ENCODE measurements at regions not wholly inside any gene's neighbourhood (a gene's known extent, or its start where the extent isn't known, plus 50 kb on each side); places are given as distances from the start of the nearest gene placed in this dataset.
"Not testable (repeated sequence)": the region's sequence is repeated elsewhere in the genome, so short reads cannot be mapped to it uniquely, and the experiment has no call there.

- DNase-seq (ENCODE audit: low read depth, low spot score) = no peak
- H3K27ac ChIP-seq = no peak overlapping the region
Measured at GRCh38 chr10:100637785-100638184, 102.0 kb downstream of the HIF1AN start.

GRCh38 chr10:100638969-100639368, 103.2 kb downstream of the HIF1AN start:
- not testable (repeated sequence) for H3K27ac ChIP-seq; DNase-seq (ENCODE audit: low read depth, low spot score)

DNA sequence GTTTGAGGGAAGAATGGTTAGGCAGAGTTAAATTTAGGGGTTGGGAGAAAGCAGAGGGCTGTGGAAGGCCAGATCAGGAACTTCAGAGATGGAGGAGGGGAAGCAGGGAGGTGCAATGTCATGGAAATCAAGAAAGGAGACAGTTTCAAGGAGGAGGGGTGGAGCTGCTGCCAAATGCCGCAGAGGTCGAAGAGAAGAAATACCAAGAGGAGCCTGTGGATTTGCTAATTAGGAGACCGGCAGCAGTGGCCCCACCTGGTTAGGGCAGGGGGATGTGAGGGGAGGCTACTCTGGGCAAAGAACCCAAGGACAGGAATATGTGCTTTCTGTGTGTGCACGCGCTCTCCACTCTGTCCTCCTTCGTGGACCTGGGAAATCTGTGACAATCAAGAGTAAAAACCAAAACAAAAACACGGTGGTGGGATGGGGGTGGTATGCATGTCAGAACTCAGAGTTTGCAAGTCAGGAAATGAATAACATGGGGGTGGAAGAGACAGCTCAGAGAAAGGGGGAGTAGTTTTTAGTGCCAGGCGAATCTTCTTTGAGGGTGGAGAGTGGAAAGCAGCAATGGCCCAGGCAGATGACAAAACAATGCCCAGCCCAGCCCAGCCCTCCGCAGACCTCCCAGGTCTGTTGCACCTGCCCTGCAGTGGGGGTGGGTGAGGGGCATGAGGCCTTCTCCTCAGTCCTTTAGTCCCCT, 102.9 kb upstream of the PAX2 start:
- no peak for DNase-seq (ENCODE audit: low read depth, low spot score)
- H3K27ac ChIP-seq = no peak overlapping the region

- no peak for DNase-seq (ENCODE audit: low read depth, low spot score)
- H3K27ac ChIP-seq = no peak overlapping the region
Measured at GRCh38 chr10:100645091-100645490, 100.3 kb upstream of the PAX2 start.

GRCh38 chr10:100645613-100646392, 99.6 kb upstream of the PAX2 start:
- DNase-seq (ENCODE audit: low read depth, low spot score) = no peak
- no peak overlapping the region for H3K27ac ChIP-seq

GRCh38 chr10:100647928-100648327, 97.5 kb upstream of the PAX2 start:
- DNase-seq (ENCODE audit: low read depth, low spot score) = no peak
- H3K27ac ChIP-seq = no peak overlapping the region

GRCh38 chr10:100650693-100651092, 94.7 kb upstream of the PAX2 start:
- H3K27ac ChIP-seq = no peak overlapping the region
- no peak for DNase-seq (ENCODE audit: low read depth, low spot score)

- not testable (repeated sequence) for H3K27ac ChIP-seq; DNase-seq (ENCODE audit: low read depth, low spot score)
Measured at GRCh38 chr10:100651099-100651498, 94.3 kb upstream of the PAX2 start.

DNA sequence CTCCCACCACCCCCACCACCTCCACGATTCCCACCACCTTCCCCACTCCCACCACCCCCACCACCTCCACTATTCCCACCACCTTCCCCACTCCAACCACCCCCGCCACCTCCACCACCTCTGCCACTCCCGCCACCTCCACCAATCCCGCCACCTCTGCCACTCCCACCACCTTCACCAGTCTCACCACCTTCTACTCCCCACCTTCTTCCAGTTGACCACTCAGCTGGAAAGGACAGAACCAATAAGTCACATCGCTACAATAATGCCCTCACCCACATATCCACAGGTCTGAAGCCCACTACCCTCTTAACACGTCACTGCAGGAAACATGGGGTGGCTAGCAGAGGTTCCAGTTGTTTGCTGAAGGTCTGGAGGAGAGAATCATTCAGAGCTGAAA, 93.5 kb upstream of the PAX2 start:
- DNase-seq (ENCODE audit: low read depth, low spot score) = no peak
- H3K27ac ChIP-seq = no peak overlapping the region

- H3K27ac ChIP-seq = no peak overlapping the region
- DNase-seq (ENCODE audit: low read depth, low spot score) = no peak
Measured at GRCh38 chr10:100652406-100653135, 92.8 kb upstream of the PAX2 start.

GRCh38 chr10:100653238-100653956, 92.0 kb upstream of the PAX2 start:
- no peak for DNase-seq (ENCODE audit: low read depth, low spot score)
- no peak overlapping the region for H3K27ac ChIP-seq

- no peak for DNase-seq (ENCODE audit: low read depth, low spot score)
- no peak overlapping the region for H3K27ac ChIP-seq
Measured at GRCh38 chr10:100653957-100654781, 91.2 kb upstream of the PAX2 start.

DNA sequence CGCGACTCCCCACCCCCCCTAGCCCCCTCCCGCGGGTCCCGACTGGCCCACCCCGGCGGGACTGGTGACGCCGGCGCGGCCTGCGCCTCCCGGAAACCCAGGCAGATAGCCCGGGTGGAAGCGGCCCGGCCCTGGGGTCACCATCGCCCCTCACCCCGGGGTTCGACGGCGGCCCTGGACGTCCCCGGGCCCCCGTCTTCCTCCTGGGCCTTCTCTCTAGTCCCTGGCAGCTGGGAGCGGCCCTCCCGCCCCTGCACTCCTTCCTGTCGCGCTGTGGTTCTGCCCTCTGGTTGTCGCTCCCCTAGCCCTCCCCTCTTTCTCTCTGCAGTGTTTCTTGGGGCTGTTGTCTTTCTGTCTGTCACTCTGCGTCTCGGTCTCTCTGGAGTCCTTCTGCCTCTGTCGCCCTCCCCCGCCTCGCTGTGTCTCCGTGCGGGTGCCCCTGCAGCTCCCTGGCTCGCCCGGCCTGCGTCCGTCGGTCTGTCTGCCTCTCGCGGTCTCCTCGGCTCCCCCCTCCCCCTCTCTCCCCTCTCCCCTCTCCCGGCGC, 90.5 kb upstream of the PAX2 start:
- DNase-seq (ENCODE audit: low read depth, low spot score) = no peak
- no peak overlapping the region for H3K27ac ChIP-seq

DNA sequence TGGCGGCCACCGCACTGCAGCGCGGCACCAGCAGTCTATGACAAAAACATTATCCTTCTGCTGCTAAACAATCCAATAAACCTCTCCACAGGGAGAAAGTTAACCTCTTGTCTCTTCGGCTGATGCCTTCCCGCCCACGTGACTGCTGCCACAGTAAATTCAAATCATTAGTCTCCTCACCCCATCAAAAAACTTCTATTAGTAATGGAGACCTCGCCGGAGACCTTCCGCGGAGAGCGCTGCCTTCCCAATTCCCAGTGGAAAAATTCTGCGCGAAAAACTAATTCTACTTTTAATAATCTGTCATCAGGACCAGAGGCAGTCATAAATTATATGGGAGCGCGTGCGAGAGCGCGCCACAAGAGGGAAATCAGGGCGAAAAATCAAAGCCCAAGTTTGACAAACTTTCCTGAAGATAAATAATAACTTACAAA, 90.0 kb upstream of the PAX2 start:
- DNase-seq (ENCODE audit: low read depth, low spot score) = no peak
- no peak overlapping the region for H3K27ac ChIP-seq

DNA sequence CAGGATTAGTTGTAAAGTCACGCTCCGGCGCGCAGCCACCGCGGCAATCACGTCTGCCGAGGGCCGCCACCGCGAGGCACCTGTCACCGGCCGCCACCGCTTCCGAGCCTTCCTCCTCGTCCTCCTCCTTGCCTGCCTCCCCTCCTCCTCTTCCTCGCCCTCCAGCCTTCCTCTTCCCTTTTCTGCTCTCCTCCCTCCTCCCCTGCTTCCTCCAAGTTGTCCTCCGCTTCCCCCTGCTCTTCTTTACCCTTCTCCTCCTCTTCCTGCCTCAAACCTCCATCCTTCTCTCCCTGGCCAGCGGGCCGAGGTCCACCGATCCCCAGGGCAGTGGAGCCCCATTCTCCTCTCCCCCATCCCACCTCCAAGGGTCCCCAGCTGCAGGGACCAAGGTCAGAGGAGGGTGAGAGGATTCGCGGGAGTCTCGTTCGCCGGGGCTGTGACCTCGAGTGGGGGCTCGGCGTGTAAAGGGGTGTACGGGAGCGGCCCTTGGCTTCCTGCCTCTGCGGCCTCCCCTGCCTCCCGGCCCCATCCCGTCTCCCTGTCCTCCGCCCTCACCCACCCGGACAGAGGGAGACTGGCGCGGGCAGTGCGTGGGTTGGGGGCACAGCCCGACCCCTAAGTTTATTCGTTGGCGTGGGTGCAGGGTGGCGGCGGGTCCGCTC, 89.5 kb upstream of the PAX2 start:
- no peak overlapping the region for H3K27ac ChIP-seq
- no peak for DNase-seq (ENCODE audit: low read depth, low spot score)

DNA sequence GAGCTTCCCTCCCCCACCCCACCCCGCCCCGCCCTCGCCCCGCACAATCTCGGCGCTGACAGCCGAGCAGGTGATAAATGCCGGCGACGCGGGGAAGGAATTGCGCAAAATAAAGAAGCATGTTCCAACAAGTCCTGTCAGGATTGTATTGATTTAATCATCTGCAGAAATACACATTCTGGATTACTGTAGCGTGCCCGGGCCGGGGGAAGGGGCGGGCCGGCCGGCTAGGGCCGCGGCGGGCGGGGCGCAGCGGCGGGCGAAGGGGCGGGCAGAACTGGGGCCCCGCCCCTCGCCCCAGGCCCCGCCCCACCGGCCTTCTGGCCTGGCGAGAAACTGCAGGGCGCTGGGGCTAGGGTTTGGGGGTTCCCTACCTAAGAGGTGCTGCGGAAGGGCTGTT, 88.9 kb upstream of the PAX2 start:
- no peak overlapping the region for H3K27ac ChIP-seq
- DNase-seq (ENCODE audit: low read depth, low spot score) = peak; percentile 36

DNA sequence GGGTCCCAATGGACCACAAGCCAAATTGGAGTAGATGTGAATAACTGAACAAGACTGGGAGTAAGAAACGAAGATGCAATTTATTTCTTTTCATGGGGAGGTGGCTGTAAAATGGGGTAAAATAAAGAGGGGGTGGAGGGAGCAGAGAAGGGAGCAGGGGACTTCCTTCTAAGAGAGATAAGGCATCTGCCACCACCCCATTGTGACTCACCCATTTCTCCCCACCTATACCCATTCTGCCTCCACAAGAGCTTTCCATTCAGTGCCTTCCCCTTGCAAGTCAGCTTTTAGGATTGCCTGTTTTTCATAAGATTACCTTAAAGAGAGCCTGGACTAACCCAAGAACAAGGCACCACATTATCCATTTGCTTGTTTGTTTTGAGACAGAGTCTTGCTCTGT, 87.1 kb upstream of the PAX2 start:
- no peak for DNase-seq (ENCODE audit: low read depth, low spot score)
- H3K27ac ChIP-seq = no peak overlapping the region

DNA sequence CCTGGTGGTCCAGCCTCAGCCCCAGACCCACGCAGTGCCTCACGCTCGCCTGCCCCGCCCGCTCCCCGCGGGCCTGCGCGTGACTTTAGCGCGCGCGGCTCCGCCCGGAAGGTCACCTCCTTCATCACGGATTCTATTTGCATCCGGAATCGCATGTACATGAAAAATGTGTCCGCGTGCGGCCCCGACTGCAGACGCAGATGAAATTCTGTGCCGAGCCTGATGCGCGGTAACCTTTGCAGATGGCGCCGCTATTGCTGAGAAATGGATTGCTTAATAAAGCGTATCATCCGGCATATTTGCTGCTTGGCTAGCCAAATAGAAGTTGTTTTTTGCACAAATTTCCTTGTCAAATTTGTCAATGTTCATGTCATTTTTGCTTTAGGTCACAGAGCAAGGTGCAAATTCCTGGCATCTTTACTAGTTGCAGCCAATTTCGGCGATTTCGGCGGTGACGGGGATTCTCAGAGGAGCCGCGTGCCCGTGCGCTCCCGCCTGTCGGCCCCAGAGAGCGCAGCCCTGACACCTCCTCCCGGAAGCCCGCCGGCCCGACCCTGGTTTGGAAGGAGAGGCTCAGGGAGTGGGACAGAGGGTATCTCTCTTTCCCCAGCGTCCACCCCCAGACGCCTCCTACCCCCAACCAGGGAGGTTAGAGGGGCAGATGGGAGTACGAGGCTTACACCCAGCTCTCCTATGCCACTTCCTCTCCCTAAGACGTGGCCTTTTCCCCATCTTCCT, 85.9 kb upstream of the PAX2 start:
- no peak overlapping the region for H3K27ac ChIP-seq
- no peak for DNase-seq (ENCODE audit: low read depth, low spot score)

Measured in epithelial cell of prostate (primary cell).